Kidney (tissue), 13 donors: ENCODE measurements at regions not wholly inside any gene's neighbourhood (a gene's known extent, or its start where the extent isn't known, plus 50 kb on each side); places are given as distances from the start of the nearest gene placed in this dataset.

Source experiments
- DNase-seq, 5 donors: peaks; one replicate each; pipeline ENCODE4 v3.0.0-alpha.2; 2013 to 2020
- FAIRE-seq: peaks from 2 replicates; lab custom pipeline; 2012; peaks lifted over from hg19 to GRCh38; lab: Jason Lieb, UNC
- H3K27ac ChIP-seq, 2 donors: one replicate each; pipeline ENCODE4 v1.7.0; 2013; ENCODE audit warnings: low read depth in 2 of 2, low read length in 2 of 2, inconsistent platforms in 1 of 2
- H3K27me3 ChIP-seq: one replicate; pipeline ENCODE4 v1.7.1; 2013; ENCODE audit warnings: low read length, inconsistent platforms; ENCODE audit not compliant: control insufficient read depth, insufficient read depth
- H3K36me3 ChIP-seq, 3 donors: one replicate each; pipeline versions ENCODE4 v1.7.0 to v1.7.1; 2013; ENCODE audit warnings: low read length in 3 of 3, control low read depth in 1 of 3, inconsistent platforms in 1 of 3; ENCODE audit not compliant: insufficient read depth in 3 of 3, control insufficient read depth in 2 of 3
- H3K4me1 ChIP-seq, 3 donors: one replicate each; pipeline versions ENCODE4 v1.7.0 to v1.7.1; 2013; ENCODE audit warnings: low read length in 3 of 3, inconsistent platforms in 1 of 3, low read depth in 1 of 3; ENCODE audit not compliant: control insufficient read depth in 2 of 3, insufficient read depth in 2 of 3
- H3K4me3 ChIP-seq, 3 donors: one replicate each; pipeline versions ENCODE4 v1.7.0 to v1.8.1; 2013; ENCODE audit warnings: low read length in 3 of 3, control low read depth in 1 of 3, inconsistent platforms in 1 of 3
- H3K9ac ChIP-seq, 3 donors: one replicate each; pipeline versions ENCODE4 v1.7.0 to v1.7.1; 2013; ENCODE audit warnings: low read length in 3 of 3, control low read depth in 1 of 3, inconsistent platforms in 1 of 3
- H3K9me3 ChIP-seq, 3 donors: one replicate each; pipeline versions ENCODE4 v1.7.0 to v1.7.1; 2013; ENCODE audit warnings: low read length in 3 of 3, control low read depth in 1 of 3, inconsistent platforms in 1 of 3; ENCODE audit not compliant: control insufficient read depth in 2 of 3, insufficient read depth in 1 of 3
- intact Hi-C: fragments of 100-400 bp; cut with DNase I; formaldehyde crosslinking; loops from one replicate; pipeline ENCODE4 v1.11.1; 2022
- TF ChIP-seq, protein P1 (sequence below): IDR thresholded peaks from 3 replicates; pipeline ENCODE4 v1.5.1; 2012; ENCODE audit warnings: mild to moderate bottlenecking, moderate library complexity, borderline replicate concordance; ENCODE audit not compliant: insufficient read depth; ENCODE audit errors: extremely low read depth
- donor health status: control.
- donor health status: control.
- donor health status: control.
- donor health status: control.
- donor health status: control.
- donor health status: DM: yes; HTN: yes; CAD: no.
- donor health status: Normal renal cell carcinoma (clear cell type).

DNA sequence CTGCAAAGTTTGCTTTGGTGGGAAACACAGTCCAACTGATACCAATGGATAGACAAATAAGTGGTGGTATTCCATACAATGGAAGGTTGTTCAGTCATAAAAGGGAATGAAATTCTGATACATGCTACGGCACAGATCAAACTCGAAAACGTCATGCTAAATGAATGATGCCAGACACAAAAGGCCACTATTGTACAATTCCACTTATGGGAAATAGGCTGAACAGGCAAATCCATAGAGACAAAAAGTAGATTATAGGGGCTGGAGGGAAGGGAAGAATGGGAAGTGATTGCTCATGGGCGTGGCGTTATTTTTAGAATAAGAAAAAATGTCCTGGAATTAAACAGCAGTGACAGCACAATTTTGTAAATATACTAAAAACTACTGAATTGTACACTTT, 66.0 kb upstream of the FOXK1 start:
- DNase-seq (no peak), FAIRE-seq (no peak)
- Histone ChIP-seq H3K4me1 (peaks cover 0 to 5% (median 0%) of the 10 kb centered on the region in 3 donors), H3K27ac (no peak overlapping the region), H3K36me3 (no peaks in the 10 kb centered on the region), H3K4me3 (no peak overlapping the region), H3K9me3 (no peaks in the 10 kb centered on the region), H3K27me3 (no peaks in the 10 kb centered on the region), H3K9ac (no peak overlapping the region)
- intact Hi-C loops, result loop anchor here (10.0 kb wide), 1 partner anchor 139 kb away; no protein-coding TSS in a partner anchor
- TF ChIP-seq, protein P1, sequence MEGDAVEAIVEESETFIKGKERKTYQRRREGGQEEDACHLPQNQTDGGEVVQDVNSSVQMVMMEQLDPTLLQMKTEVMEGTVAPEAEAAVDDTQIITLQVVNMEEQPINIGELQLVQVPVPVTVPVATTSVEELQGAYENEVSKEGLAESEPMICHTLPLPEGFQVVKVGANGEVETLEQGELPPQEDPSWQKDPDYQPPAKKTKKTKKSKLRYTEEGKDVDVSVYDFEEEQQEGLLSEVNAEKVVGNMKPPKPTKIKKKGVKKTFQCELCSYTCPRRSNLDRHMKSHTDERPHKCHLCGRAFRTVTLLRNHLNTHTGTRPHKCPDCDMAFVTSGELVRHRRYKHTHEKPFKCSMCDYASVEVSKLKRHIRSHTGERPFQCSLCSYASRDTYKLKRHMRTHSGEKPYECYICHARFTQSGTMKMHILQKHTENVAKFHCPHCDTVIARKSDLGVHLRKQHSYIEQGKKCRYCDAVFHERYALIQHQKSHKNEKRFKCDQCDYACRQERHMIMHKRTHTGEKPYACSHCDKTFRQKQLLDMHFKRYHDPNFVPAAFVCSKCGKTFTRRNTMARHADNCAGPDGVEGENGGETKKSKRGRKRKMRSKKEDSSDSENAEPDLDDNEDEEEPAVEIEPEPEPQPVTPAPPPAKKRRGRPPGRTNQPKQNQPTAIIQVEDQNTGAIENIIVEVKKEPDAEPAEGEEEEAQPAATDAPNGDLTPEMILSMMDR, result no peak

DNA sequence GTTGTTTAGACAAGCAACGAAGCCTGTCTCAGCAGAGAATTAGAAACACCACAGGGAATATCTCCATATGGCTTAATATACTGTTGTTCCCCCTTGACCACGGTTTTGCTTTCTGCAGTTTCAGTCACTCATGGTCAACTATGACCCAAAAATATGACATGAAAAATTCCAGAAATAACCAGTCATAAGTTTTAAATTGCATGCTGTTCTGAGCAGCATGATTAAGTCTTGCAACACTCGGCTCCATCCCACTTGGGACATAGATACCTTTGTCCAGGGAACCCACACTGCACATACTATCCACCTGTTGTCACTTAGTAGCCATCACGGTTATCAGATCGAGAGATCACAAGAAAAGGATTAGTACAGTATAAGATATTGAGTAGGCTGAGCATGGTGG, 60.7 kb upstream of the FOXK1 start:
- H3K27me3 ChIP-seq, result no peaks in the 10 kb centered on the region
- no peak overlapping the region for H3K9ac ChIP-seq
- H3K36me3 ChIP-seq, result no peaks in the 10 kb centered on the region
- intact Hi-C loops, result no loop called here
- H3K4me3 ChIP-seq, result no peak overlapping the region
- peak overlapping the region in 1 of 2 donors; percentile 4 for H3K27ac ChIP-seq
- no peaks in the 10 kb centered on the region for H3K9me3 ChIP-seq
- FAIRE-seq (no peak), DNase-seq (no peak)
- TF ChIP-seq, protein P1, result no peak
- peaks cover 0 to 2% (median 0%) of the 10 kb centered on the region in 3 donors for H3K4me1 ChIP-seq

DNA sequence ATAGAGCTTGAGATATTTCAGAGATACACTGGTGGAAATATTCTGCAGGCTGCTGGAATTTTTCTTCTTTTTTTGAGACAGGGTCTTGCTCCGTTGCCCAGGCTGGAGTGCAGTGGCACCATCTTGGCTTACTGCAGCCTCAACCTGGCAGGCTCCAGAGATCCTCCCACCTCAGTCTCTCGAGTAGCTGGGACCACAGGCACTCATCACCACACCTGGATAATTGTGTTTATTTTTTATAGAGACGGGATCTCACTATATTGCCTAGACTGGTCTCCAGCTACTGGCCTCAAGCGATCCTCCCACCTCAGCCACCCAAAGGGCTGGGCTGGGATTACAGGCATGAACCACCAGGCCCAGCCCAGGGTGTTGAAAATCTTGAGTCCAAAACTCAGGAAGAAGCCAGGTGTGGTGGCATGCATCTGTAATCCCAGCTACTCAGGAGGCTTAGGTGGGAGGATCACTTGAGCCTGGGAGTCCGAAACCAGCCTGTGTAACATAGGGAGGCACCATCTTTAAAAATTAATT, 55.7 kb upstream of the FOXK1 start:
- H3K4me1 ChIP-seq, result peaks cover 0 to 2% (median 0%) of the 10 kb centered on the region in 3 donors
- H3K9me3 ChIP-seq, result no peaks in the 10 kb centered on the region
- H3K36me3 ChIP-seq, result no peaks in the 10 kb centered on the region
- no peaks in the 10 kb centered on the region for H3K27me3 ChIP-seq
- DNase-seq (no peak), FAIRE-seq (no peak)
- H3K4me3 ChIP-seq, result no peak overlapping the region
- intact Hi-C loops, result no loop called here
- H3K27ac ChIP-seq, result no peak overlapping the region
- TF ChIP-seq, protein P1, result no peak
- no peak overlapping the region for H3K9ac ChIP-seq
